ENCODE measurements at regions not wholly inside any gene's neighbourhood (a gene's known extent, or its start where the extent isn't known, plus 50 kb on each side); places are given as distances from the start of the nearest gene placed in this dataset.

GRCh38 chr13:79870123-79870522 is 389.2 kb downstream of the NDFIP2 start (continued):
- no peak for TF ChIP-seq EGR1 (IDR thresholded peaks at IDR 0.05; ENCODE audit: low read depth)

GRCh38 chr13:79869326-79869725 is 388.4 kb downstream of the NDFIP2 start:
- no peak overlapping the region for H3K4me2 ChIP-seq (ENCODE audit: low read length)
- H3K9me3 ChIP-seq (ENCODE audit: control insufficient read depth in 1 of 2, insufficient read depth in 1 of 2, low read depth in 1 of 2, low read length in 2 of 2): no peaks in the 10 kb centered on the region
- intact Hi-C loops (cut with micrococcal nuclease): no loop called here
- ATAC-seq (no peak), DNase-seq (ENCODE audit: low read depth, low spot score) (no peak)
- TF ChIP-seq EZH2phosphoT487 (IDR thresholded peaks at IDR 0.05; ENCODE audit: borderline replicate concordance): no peak
- TF ChIP-seq SRF (IDR thresholded peaks at IDR 0.05; ENCODE audit: low read depth): no peak
- no peak for TF ChIP-seq CTCF (IDR thresholded peaks at IDR 0.05 in 2 of 3, conservative IDR thresholded peaks at IDR 0.05 in 1 of 3; ENCODE audit: borderline replicate concordance in 1 of 3, insufficient read depth in 1 of 3, low read depth in 2 of 3, low read length in 2 of 3)
- TF ChIP-seq TCF7L2 (IDR thresholded peaks at IDR 0.05; ENCODE audit: borderline replicate concordance, extremely low read depth, insufficient read depth, insufficient read length): no peak
- no peak for TF ChIP-seq CEBPB (IDR thresholded peaks at IDR 0.05; ENCODE audit: low read depth)
- no peak for TF ChIP-seq ELF1 (IDR thresholded peaks at IDR 0.05; ENCODE audit: borderline replicate concordance, low read depth)
- no peak for TF ChIP-seq RAD21 (IDR thresholded peaks at IDR 0.05; ENCODE audit: low read depth)
- no peak for TF ChIP-seq REST (IDR thresholded peaks at IDR 0.05; ENCODE audit: low read depth)
- TF ChIP-seq POLR2AphosphoS5 (IDR thresholded peaks at IDR 0.05; ENCODE audit: low read depth, low read length): no peak
- TF ChIP-seq CBX3 (IDR thresholded peaks at IDR 0.05; ENCODE audit: low read depth): no peak
- TF ChIP-seq EGR1 (IDR thresholded peaks at IDR 0.05; ENCODE audit: low read depth): no peak
- no peak for TF ChIP-seq ZBTB33 (IDR thresholded peaks at IDR 0.05; ENCODE audit: extremely low read depth, insufficient replicate concordance, low read length)
- TF ChIP-seq SP1 (IDR thresholded peaks at IDR 0.05; ENCODE audit: low read depth): no peak
- no peak for TF ChIP-seq FOSL1 (IDR thresholded peaks at IDR 0.05; ENCODE audit: low read depth)
- RAD21 ChIA-PET (ENCODE audit: low non-redundant PET in 1 of 2, low total read pairs in 2 of 2, uncharacterized antibody in 2 of 2, unreplicated experiment in 2 of 2): no interaction called here
- BruUV-seq (replicated peaks): no TSS peak
- POLR2A ChIA-PET: no interaction called here
- no peaks in the 10 kb centered on the region for H3K27me3 ChIP-seq (ENCODE audit: insufficient read depth, low read length)
- H4K20me1 ChIP-seq (ENCODE audit: insufficient read depth): no peaks in the 10 kb centered on the region
- no peak overlapping the region for H2AFZ ChIP-seq (ENCODE audit: low read depth, low read length, poor library complexity, severe bottlenecking)
- H3K79me2 ChIP-seq (ENCODE audit: insufficient read depth, low read length): no peaks in the 10 kb centered on the region
- H3K4me3 ChIP-seq (replicated peaks in 1 of 2; ENCODE audit: low read depth in 1 of 2, low read length in 2 of 2): no peak overlapping the region
- no peaks in the 10 kb centered on the region for H3K4me1 ChIP-seq (ENCODE audit: control insufficient read depth in 1 of 2, insufficient read depth in 2 of 2, low read length in 2 of 2)
- H3K9ac ChIP-seq (ENCODE audit: low read length): no peak overlapping the region
- H3K27ac ChIP-seq (ENCODE audit: low read depth, low read length): no peak overlapping the region
- CTCF ChIA-PET: no interaction called here
- no peaks in the 10 kb centered on the region for H3K36me3 ChIP-seq (ENCODE audit: control insufficient read depth in 1 of 2, insufficient read depth in 2 of 2, low read length in 2 of 2)
- H3K9me2 ChIP-seq (ENCODE audit: insufficient read depth): no peaks in the 10 kb centered on the region
